ENCODE measurements at regions not wholly inside any gene's neighbourhood (a gene's known extent, or its start where the extent isn't known, plus 50 kb on each side); places are given as distances from the start of the nearest gene placed in this dataset.

- DNase-seq (ENCODE audit: low read depth) = no peak
These were observed 452.8 kb downstream of the CBLN2 start for GRCh38 chr18:72091369-72091768.

- no peak for DNase-seq (ENCODE audit: low read depth)
These were observed 454.7 kb downstream of the CBLN2 start for GRCh38 chr18:72089432-72089831.

DNA sequence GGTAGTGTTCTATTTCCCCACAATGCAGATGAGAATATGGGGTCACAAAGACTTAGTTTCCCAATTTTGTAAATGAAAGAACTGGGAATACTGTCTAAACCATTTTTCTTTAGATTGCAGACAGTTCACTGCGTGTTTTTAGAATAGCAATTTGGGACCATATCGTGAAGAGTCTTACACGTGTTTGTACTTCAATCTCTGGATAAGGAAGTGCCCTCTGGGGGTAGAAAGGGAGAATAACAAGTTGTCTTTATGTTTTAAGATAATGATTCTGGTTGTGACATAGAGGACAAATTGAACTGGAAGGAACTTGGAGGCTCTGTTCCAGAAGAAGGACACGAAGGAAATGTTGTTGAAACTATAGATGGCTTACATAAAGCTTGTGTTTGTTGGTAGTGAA lies 457.7 kb downstream of the CBLN2 start:
- DNase-seq (ENCODE audit: low read depth) = no peak

DNA sequence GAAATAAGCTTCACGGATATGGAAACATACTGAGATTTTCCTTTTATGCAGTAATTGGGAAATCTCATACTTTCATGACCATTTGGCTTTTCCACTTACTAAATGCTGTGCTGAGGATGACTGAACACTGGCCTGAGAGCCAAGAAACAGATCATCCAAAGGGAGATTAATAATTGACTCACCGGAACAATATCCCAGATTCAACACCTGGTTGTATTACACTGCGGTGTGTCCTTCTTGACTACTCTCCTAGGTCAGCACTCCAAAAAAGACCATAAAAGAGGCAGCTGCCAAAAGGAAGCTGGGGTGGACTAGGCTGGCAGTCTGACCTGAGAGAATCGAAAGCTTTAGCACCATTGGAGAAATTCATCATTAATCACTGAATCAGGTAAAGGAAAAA lies 469.1 kb downstream of the CBLN2 start:
- DNase-seq (ENCODE audit: low read depth) = no peak

GRCh38 chr18:72063001-72063400 lies 481.1 kb downstream of the CBLN2 start:
- no peak for DNase-seq (ENCODE audit: low read depth)

- DNase-seq (ENCODE audit: low read depth) = no peak
These were observed 485.3 kb downstream of the CBLN2 start for GRCh38 chr18:72058851-72059250.

DNA sequence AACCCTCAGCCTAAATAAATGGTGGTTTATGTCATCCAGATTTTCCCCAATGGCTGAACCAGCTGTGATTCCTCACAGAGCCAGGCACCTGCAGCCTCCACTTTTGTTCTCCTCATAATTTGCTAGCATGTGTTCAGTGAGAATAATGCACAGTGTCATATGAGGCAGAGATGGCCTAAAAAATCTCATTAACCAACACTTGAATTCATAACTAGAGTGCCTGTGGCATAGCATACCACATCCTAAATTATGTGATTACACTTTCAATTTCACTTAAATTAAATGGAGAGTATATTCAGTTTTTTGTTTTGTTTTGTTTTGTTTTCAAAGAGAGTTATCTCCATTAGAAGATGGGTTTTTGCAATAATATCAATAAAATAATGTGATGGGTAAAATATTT lies 488.0 kb downstream of the CBLN2 start:
- no peak for DNase-seq (ENCODE audit: low read depth)

GRCh38 chr18:72041313-72042032 lies 502.7 kb downstream of the CBLN2 start:
- DNase-seq (ENCODE audit: low read depth) = no peak

DNA sequence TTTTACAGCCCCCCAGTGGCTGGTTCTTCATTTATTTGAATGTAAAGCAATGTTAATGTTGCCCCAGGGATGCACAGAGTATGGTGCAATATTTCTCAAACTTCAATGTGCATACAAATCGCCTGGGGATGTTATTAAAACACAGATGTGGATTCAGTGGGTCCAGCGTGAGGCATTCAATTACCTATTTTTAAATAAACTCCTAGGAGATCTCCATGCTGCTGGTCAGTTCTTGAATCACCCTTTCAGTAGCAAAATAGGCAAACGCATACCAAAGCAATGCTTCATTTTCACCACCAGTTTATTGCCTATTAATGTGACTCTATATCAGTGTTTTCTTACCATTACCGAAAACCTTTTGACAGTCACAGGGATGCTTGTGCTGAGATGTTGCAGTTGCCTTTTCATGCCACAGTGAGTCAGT lies 530.7 kb downstream of the CBLN2 start:
- DNase-seq (ENCODE audit: low read depth) = no peak

DNA sequence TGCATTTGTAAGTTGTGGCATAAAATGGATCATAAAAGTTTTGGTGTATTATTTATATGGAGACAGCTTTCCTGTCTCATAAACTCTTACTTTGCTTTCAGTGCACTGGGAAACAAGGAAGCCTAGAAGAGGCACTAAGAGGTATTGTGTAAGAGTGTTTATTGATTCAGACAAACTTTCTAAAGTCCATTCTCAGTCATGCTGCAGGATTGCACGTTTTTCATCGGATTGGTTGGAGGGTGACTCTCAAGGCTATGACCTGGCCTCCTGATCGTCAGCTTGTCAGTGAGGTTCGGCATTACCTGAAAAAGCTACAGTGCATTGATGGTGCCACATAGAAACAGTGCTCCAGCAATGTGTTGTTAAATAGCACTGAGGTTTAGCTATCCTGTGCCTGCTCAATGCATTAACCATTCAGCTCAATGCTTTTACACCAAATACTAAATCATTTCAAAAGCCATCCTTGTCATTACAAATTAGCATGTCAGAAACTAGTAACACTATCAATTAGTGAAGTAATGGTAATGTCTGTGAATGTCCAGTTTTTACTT lies 545.5 kb downstream of the CBLN2 start:
- DNase-seq (ENCODE audit: low read depth) = no peak

- DNase-seq (ENCODE audit: low read depth) = no peak
These were observed 548.2 kb downstream of the CBLN2 start for GRCh38 chr18:71995904-71996465.

DNA sequence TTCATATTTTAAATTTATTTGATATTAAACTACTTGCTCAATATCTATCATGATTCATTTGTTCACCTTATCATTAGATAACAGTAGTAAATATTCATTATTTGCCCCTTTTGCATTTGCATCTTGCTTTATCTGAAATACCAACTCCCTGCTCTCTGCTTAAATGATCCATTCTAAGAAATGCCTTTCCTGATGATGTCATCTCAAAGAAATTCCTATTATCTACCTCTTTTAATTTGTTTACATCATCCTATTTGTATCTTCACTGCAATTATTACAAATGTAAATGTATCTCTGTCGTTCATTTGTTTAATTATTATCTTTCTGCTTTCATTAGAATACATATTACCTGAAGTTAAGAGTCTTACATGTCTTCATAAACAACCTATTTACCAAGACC lies 549.9 kb downstream of the CBLN2 start:
- DNase-seq (ENCODE audit: low read depth) = no peak

DNA sequence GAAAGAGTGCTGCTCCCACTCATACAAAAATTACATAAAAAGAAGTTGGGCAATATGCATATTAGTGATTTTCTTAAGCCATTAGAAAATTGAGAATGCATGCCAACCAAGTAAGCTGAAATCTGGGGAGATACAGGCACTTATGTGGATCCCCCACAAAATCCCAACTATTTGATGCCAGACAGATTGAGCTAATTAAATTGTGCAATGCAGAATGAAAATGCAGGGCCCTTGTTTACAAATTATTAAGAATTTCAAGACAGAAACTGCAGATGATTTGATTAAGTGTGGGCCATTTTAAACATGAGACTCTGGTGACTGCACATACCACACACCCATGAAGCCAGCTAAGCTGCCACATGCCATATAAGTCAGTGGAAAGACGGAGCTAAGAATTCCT lies 554.5 kb downstream of the CBLN2 start:
- DNase-seq (ENCODE audit: low read depth) = no peak

DNA sequence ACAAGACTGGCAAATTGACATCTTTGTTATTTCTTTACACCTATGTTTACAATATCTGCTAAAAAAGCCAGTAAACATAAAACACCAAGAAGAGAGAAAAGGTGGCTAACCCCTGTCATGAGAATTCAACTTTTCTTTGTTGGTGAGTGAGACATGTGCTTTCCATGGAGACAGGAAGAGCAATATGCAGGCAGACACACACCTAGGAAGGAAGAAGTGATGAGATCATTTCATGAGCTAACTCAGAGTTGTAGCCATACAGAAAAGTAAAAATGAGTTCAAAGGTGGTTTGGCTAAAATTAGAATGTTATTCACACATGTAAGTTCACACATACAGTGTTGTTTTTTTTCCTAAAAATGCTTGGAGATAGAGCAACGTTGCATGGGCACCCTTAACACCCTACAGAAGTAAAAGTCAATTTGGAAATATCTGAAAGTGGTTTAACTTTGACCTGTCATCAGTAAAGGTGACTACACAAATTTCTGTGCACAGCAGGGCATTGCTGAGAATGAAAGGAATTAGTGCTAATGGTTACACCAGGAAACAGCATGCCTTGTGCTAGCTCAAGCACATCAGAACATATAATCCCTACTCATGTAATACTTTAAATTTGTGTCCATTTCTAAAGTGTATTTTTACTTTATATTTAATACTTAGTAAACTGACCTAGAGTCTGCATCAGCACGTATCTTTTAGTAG lies 557.6 kb downstream of the CBLN2 start:
- no peak for DNase-seq (ENCODE audit: low read depth)

DNA sequence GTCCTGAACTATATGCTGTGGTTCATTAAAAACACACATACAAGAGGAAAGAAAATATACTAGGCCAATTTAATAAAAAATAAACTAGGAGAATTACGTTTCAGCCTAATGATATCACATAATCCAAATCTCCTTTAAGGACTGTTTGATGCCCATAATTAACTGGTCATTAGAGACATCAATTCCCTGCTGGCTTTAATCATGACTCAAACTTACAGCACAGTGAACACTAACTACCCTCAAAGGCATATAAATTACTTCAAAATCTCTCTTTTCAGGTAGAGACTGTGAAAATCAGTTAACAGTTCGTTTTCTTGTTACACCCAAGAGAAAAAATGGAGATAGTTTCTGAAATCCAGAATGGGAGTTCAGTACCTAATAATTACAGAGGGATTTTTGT lies 567.4 kb downstream of the CBLN2 start:
- DNase-seq (ENCODE audit: low read depth) = no peak

GRCh38 chr18:71966791-71967190 lies 577.4 kb downstream of the CBLN2 start:
- DNase-seq (ENCODE audit: low read depth) = no peak

GRCh38 chr18:71958605-71959004 lies 585.5 kb downstream of the CBLN2 start:
- DNase-seq (ENCODE audit: low read depth) = no peak

DNA sequence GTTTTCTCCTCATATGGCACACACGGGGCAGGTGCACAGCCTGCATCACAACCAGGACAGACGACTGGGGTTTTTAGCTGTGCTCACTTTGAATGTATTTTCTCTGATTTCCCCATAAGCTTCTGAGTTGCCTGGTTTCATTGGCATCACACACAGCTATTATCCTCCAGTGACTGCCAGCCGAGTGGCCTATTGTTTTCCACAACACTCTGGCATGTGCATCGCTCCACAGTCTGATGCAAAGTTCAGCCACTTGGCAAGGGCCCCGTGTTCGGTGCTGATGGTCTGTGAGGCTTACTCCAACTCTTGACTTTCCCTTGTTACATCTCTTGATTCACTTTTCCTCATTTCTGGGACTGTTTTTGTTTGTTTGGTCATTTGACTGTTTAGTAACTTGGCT lies 593.1 kb downstream of the CBLN2 start:
- DNase-seq (ENCODE audit: low read depth) = no peak

GRCh38 chr18:71942433-71942832 lies 601.7 kb downstream of the CBLN2 start:
- no peak for DNase-seq (ENCODE audit: low read depth)

GRCh38 chr18:71939483-71939882 lies 604.7 kb downstream of the CBLN2 start:
- DNase-seq (ENCODE audit: low read depth) = no peak

- no peak for DNase-seq (ENCODE audit: low read depth)
These were observed 607.4 kb downstream of the CBLN2 start for GRCh38 chr18:71936744-71937143.

DNA sequence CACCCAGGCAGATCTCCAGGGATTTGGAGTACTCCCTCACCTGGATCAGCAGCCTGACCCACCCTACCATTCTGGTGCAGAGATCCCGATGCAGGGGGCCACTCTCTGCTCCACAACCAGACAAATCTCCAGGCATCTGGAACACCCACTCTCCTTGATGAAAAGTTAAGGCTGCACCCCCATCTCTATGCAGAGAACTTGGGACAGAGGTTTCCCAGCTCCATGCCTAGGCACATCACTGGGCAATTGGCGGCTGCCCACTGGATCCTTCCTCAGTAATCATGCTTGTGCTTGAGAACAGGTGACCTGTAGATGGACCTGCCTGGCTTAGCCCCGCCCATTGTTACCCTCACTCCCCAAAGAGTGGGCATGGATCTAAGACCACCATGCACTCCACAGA lies 624.9 kb downstream of the CBLN2 start:
- no peak for DNase-seq (ENCODE audit: low read depth)

Data from myocyte (in vitro differentiated cells).